ENCODE measurements at regions not wholly inside any gene's neighbourhood (a gene's known extent, or its start where the extent isn't known, plus 50 kb on each side); places are given as distances from the start of the nearest gene placed in this dataset.

DNA sequence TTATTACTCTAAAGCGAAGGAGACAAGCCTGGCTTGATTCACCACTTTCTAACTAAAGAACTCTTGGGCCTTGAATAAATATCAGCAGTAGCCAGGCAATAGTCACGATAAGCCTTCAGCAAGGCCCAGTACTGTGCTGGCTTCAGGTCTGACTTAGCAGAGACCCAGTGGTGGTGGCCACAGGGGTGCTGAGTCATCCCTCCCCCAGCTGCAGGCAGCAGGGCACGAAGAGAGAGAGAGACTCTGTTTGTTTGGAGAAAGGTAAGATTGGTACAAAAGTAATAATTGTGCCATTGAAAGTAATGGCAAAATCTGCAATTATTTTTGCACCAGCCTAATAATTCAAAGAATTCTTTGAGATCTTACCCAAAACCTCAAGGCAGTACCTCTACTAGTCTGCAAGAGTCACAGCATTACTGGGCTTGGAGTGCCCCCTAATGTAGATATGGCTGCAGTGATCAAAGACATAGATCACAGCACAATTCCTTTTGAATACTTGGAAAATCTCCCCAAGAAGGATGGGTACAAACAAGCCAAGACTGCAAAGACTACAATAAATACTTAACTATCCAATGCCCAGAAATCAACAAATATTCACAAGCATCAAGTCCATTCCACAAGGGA, 159.5 kb upstream of the USP38 start:
- TF ChIP-seq, protein P1, sequence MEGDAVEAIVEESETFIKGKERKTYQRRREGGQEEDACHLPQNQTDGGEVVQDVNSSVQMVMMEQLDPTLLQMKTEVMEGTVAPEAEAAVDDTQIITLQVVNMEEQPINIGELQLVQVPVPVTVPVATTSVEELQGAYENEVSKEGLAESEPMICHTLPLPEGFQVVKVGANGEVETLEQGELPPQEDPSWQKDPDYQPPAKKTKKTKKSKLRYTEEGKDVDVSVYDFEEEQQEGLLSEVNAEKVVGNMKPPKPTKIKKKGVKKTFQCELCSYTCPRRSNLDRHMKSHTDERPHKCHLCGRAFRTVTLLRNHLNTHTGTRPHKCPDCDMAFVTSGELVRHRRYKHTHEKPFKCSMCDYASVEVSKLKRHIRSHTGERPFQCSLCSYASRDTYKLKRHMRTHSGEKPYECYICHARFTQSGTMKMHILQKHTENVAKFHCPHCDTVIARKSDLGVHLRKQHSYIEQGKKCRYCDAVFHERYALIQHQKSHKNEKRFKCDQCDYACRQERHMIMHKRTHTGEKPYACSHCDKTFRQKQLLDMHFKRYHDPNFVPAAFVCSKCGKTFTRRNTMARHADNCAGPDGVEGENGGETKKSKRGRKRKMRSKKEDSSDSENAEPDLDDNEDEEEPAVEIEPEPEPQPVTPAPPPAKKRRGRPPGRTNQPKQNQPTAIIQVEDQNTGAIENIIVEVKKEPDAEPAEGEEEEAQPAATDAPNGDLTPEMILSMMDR (IDR thresholded peaks at IDR 0.05; ENCODE audit: insufficient read depth, low read length, poor library complexity, severe bottlenecking) = peak; percentile 60
- DNase-seq (ENCODE audit: extremely low read depth, insufficient read length) = no peak
- H3K36me3 ChIP-seq (ENCODE audit: control insufficient read depth, insufficient read depth, low read length) = no peaks in the 10 kb centered on the region
- no peak overlapping the region for H3K4me3 ChIP-seq (replicated peaks; ENCODE audit: low read depth, low read length)
- no peaks in the 10 kb centered on the region for H3K27me3 ChIP-seq (replicated peaks; ENCODE audit: control insufficient read depth, insufficient read depth, low read length)

DNA sequence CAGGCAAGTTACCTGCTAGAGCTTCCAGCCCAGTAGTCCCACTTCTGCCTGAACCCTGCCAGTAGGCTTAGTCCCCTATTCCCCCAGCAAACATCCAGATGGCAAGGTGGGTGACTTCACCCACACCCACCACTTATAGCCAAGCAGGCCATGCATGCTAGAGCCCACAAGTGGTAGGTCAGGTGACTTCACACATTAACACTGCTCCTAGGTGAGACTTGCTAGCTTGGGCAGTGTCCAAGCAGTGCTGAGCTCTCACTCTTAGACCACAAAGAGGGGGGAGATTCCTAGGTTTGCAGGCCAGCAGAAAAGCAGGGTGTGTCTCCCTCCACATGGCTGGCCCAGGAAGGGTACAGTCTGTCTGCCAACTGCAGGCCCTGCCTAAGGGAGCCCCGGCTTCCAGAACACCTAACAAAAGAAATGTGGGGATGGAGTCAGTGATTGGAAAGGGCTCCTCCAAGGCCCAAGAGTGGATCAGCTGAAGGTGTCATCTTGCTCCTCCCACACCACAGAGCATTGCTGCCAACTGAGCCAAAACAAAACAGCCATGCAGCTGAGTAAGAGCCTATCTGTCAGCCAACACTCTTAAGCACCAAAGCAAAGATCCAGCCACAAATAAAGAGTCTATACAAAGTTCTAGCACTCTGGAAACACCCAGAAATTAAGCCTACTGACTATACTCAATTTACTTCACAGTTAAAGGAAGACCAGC, 158.1 kb upstream of the USP38 start:
- no peak for DNase-seq (ENCODE audit: extremely low read depth, insufficient read length)
- no peak overlapping the region for H3K4me3 ChIP-seq (replicated peaks; ENCODE audit: low read depth, low read length)
- H3K27me3 ChIP-seq (replicated peaks; ENCODE audit: control insufficient read depth, insufficient read depth, low read length) = no peaks in the 10 kb centered on the region
- TF ChIP-seq, protein P1 (IDR thresholded peaks at IDR 0.05; ENCODE audit: insufficient read depth, low read length, poor library complexity, severe bottlenecking) = no peak
- no peaks in the 10 kb centered on the region for H3K36me3 ChIP-seq (ENCODE audit: control insufficient read depth, insufficient read depth, low read length)

DNA sequence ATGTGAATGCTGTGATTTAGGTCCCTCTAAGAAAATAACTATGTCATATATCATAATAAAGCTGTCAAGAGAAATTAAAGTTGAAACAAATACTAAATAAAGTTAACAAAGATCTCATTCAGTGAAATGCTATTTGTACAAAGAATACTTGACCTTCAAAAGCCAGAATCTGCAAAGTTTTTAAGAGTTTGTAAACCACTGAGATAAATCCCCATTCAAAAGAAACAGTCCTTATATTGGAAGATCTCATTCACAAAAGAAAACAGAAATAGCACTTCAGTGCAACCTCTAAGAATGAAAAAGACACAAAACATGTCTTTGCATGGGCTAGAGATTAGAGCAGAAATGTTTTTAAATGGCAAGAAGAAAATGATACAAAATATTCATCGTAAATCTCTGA, 149.1 kb upstream of the USP38 start:
- TF ChIP-seq, protein P1 (IDR thresholded peaks at IDR 0.05; ENCODE audit: insufficient read depth, low read length, poor library complexity, severe bottlenecking) = no peak
- no peaks in the 10 kb centered on the region for H3K36me3 ChIP-seq (ENCODE audit: control insufficient read depth, insufficient read depth, low read length)
- H3K4me3 ChIP-seq (replicated peaks; ENCODE audit: low read depth, low read length) = no peak overlapping the region
- H3K27me3 ChIP-seq (replicated peaks; ENCODE audit: control insufficient read depth, insufficient read depth, low read length) = no peaks in the 10 kb centered on the region
- no peak for DNase-seq (ENCODE audit: extremely low read depth, insufficient read length)

DNA sequence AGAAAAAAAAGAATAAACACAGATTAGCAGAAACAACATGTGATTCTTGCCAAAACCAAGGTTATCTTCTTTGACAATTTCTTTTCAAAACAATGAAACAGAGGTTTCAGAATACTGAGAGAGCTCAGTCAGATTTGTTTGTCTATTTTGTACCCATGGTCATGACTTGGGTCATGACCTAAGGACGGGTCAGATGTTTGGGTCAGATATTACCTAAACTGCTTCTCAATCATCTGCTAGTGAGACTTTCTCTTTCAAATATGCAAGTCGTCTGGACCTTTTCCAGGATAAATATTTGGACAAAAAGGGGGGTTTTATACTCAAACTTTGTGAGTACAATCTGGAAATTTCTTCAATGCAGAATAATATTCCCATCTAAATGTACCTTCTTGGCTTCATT, 148.3 kb upstream of the USP38 start:
- Histone ChIP-seq H3K36me3 (ENCODE audit: control insufficient read depth, insufficient read depth, low read length) (no peaks in the 10 kb centered on the region), H3K4me3 (replicated peaks; ENCODE audit: low read depth, low read length) (no peak overlapping the region), H3K27me3 (replicated peaks; ENCODE audit: control insufficient read depth, insufficient read depth, low read length) (no peaks in the 10 kb centered on the region)
- DNase-seq (ENCODE audit: extremely low read depth, insufficient read length) = no peak
- TF ChIP-seq, protein P1 (IDR thresholded peaks at IDR 0.05; ENCODE audit: insufficient read depth, low read length, poor library complexity, severe bottlenecking) = no peak

DNA sequence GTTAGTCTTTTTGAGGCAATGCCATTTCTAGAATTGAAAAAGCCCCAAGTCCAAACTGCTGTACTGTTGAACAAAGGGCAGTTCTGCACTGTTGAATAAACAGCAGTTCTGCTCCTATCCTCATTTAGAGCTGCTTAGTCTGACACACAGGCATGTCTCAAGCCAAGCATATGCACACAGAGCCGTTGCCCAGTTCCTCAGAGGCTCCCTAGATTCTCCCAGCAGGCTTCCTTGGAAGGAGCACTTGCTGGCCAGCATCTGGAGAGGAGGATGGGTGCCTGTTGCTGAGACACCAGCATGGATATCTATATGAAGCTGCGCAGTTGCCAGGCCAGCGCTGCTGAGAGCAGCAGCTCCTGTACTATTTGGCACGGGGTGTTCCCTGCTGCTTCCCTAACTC, 138.3 kb upstream of the USP38 start:
- TF ChIP-seq, protein P1 (IDR thresholded peaks at IDR 0.05; ENCODE audit: insufficient read depth, low read length, poor library complexity, severe bottlenecking) = no peak
- Histone ChIP-seq H3K27me3 (replicated peaks; ENCODE audit: control insufficient read depth, insufficient read depth, low read length) (no peaks in the 10 kb centered on the region), H3K36me3 (ENCODE audit: control insufficient read depth, insufficient read depth, low read length) (no peaks in the 10 kb centered on the region), H3K4me3 (replicated peaks; ENCODE audit: low read depth, low read length) (no peak overlapping the region)
- DNase-seq (ENCODE audit: extremely low read depth, insufficient read length) = no peak
